HL-60 (cell line): ENCODE measurements at regions not wholly inside any gene's neighbourhood (a gene's known extent, or its start where the extent isn't known, plus 50 kb on each side); places are given as distances from the start of the nearest gene placed in this dataset.

Source experiments
- DNase-seq, 2 experiments: peaks; one replicate each; pipeline ENCODE4 v3.0.0-alpha.2; 2010 to 2020; ENCODE audit warnings: low read depth in 1 of 2, low spot score in 1 of 2
- H3K27ac ChIP-seq: fragments of 250-450 bp; sonication (Bioruptor Pico); replicated peaks from 2 replicates; pipeline ENCODE4 v1.5.1; 2020; ENCODE audit warnings: mild to moderate bottlenecking, moderate library complexity
- H3K27me3 ChIP-seq: fragments of 250-450 bp; sonication (Bioruptor Pico); 2 replicates; pipeline ENCODE4 v1.5.1; 2021; ENCODE audit warnings: mild to moderate bottlenecking, moderate library complexity; ENCODE audit not compliant: insufficient read depth, poor library complexity, severe bottlenecking
- H3K4me3 ChIP-seq: replicated peaks from 2 replicates; pipeline ENCODE4 v1.5.1; 2011; ENCODE audit warnings: mild to moderate bottlenecking, control low read depth, low read length; ENCODE audit not compliant: insufficient read depth
- CTCF ChIP-seq: IDR thresholded peaks from one replicate; pipeline ENCODE4 v1.5.1; 2011; ENCODE audit warnings: low read length, control low read depth, inconsistent platforms; ENCODE audit not compliant: insufficient read depth
- GABPA ChIP-seq: IDR thresholded peaks from 2 replicates; pipeline ENCODE4 v1.6.1; 2012; ENCODE audit warnings: low read depth
- POLR2AphosphoS5 ChIP-seq: IDR thresholded peaks from 2 replicates; pipeline ENCODE4 v1.6.1; 2012; ENCODE audit warnings: low read depth
- REST ChIP-seq: IDR thresholded peaks from 2 replicates; pipeline ENCODE4 v1.6.1; 2012; ENCODE audit warnings: low read depth; ENCODE audit not compliant: insufficient replicate concordance
- SPI1 ChIP-seq: IDR thresholded peaks from 2 replicates; pipeline ENCODE4 v1.6.1; 2012; ENCODE audit warnings: low read depth, mild to moderate bottlenecking, borderline replicate concordance

GRCh38 chr3:116836286-116836685 lies 126.7 kb downstream of the TUSC7 start:
- Histone ChIP-seq H3K27me3 (no peaks in the 10 kb centered on the region), H3K27ac (no peak overlapping the region), H3K4me3 (no peak overlapping the region)
- no peak for DNase-seq
- TF ChIP-seq SPI1 (no peak), CTCF (no peak), GABPA (no peak), POLR2AphosphoS5 (no peak), REST (no peak)

- Histone ChIP-seq H3K27ac (no peak overlapping the region), H3K4me3 (no peak overlapping the region), H3K27me3 (no peaks in the 10 kb centered on the region)
- no peak for TF ChIP-seq CTCF
- DNase-seq: no peak
Measured at GRCh38 chr3:116837483-116837882, 127.9 kb downstream of the TUSC7 start.

- Histone ChIP-seq H3K27me3 (no peaks in the 10 kb centered on the region), H3K4me3 (no peak overlapping the region), H3K27ac (no peak overlapping the region)
- DNase-seq: no peak
- TF ChIP-seq POLR2AphosphoS5: no peak
- no peak for TF ChIP-seq GABPA
- no peak for TF ChIP-seq CTCF
- no peak for TF ChIP-seq REST
- TF ChIP-seq SPI1: no peak
Measured at GRCh38 chr3:116841003-116841735, 131.6 kb downstream of the TUSC7 start.

- Histone ChIP-seq H3K27ac (no peak overlapping the region), H3K27me3 (no peaks in the 10 kb centered on the region), H3K4me3 (no peak overlapping the region)
- TF ChIP-seq REST: no peak
- no peak for TF ChIP-seq SPI1
- DNase-seq: no peak
Measured at GRCh38 chr3:116842254-116842957, 132.8 kb downstream of the TUSC7 start.
